K562 (cell line): ENCODE measurements at regions not wholly inside any gene's neighbourhood (a gene's known extent, or its start where the extent isn't known, plus 50 kb on each side); places are given as distances from the start of the nearest gene placed in this dataset.

ENCODE experiments used
- ATAC-seq: fragments of 200-7000 bp; cut with Tn5 transposase; 3 replicates; pipeline ENCODE4 v1.9.1; 2020; ENCODE audit warnings: moderate library complexity
- BruUV-seq: library from RNA; stranded (reverse); fragments of 400-500 nt; replicated peaks from 2 replicates; lab custom pipeline; 2021; lab: Mats Ljungman, UMichigan
- CTCF ChIA-PET: fragments of 300-600 bp; formaldehyde crosslinking; extraction: SDS; loops from one replicate; lab custom pipeline; 2021; ENCODE audit warnings: low intra/inter-chr PET ratio; lab: Yijun Ruan, JAX
- POLR2A ChIA-PET: fragments of 300-600, 350-650 bp; sonication (Branson Sonifier 250); formaldehyde crosslinking; extraction: SDS; loops from one replicate; lab custom pipeline; 2021; ENCODE audit warnings: antibody characterized with exemption, inconsistent platforms; lab: Yijun Ruan, JAX
- DNase-seq, 4 experiments: peaks; one replicate each; pipeline versions ENCODE4 v3.0.0 to v3.0.0-alpha.2; 2011 to 2018; ENCODE audit warnings: low spot score in 3 of 4, mixed read lengths in 3 of 4; ENCODE audit errors: extremely low read depth in 1 of 4
- FAIRE-seq: peaks from 2 replicates; lab custom pipeline; 2011; peaks lifted over from hg19 to GRCh38; lab: Jason Lieb, UNC
- H2AFZ ChIP-seq: 2 replicates; pipeline ENCODE4 v1.6.0; 2011; ENCODE audit warnings: low read depth, low read length, control low read depth, inconsistent platforms
- H3K27ac ChIP-seq: fragments of 200-600 bp; 3 replicates; pipeline ENCODE4 v1.8.0; 2011; ENCODE audit warnings: low read depth, mild to moderate bottlenecking, control low read depth, inconsistent platforms, low read length, moderate library complexity, mixed read lengths; ENCODE audit errors: extremely low read depth
- H3K27me3 ChIP-seq, 2 experiments: fragments of 300-600 bp in 1 of 2; 2 replicates in 1 of 2; 3 replicates in 1 of 2; pipeline versions ENCODE4 v1.6.0 to v1.8.0; 2011; ENCODE audit warnings: inconsistent platforms in 2 of 2, low read length in 2 of 2, mild to moderate bottlenecking in 1 of 2, mixed read lengths in 1 of 2, moderate library complexity in 1 of 2; ENCODE audit not compliant: control insufficient read depth in 2 of 2, insufficient read depth in 2 of 2
- H3K36me3 ChIP-seq: fragments of 300-600 bp; 3 replicates; pipeline ENCODE4 v1.8.0; 2011; ENCODE audit warnings: mild to moderate bottlenecking, low read length, inconsistent platforms; ENCODE audit not compliant: control insufficient read depth, insufficient read depth
- H3K4me1 ChIP-seq, 2 experiments: fragments of 200-600 bp in 1 of 2; replicated peaks in 1 of 2; 2 replicates in 1 of 2; 3 replicates in 1 of 2; pipeline versions ENCODE4 v1.5.1 to v1.8.0; 2011; ENCODE audit warnings: inconsistent platforms in 2 of 2, low read length in 2 of 2, mild to moderate bottlenecking in 1 of 2, mixed read lengths in 1 of 2, moderate library complexity in 1 of 2; ENCODE audit not compliant: control insufficient read depth in 2 of 2, insufficient read depth in 2 of 2
- H3K4me2 ChIP-seq: 2 replicates; pipeline ENCODE4 v1.6.1; 2011; ENCODE audit warnings: low read length, control low read depth, inconsistent platforms, mixed read lengths; ENCODE audit not compliant: insufficient read depth
- H3K4me3 ChIP-seq: fragments of 200-600 bp; sonication (generic), shearing (Covaris generic); 2 replicates; pipeline ENCODE4 v1.5.1; 2016; ENCODE audit warnings: control low read depth, inconsistent platforms
- H3K79me2 ChIP-seq: fragments of 200-600 bp; 3 replicates; pipeline ENCODE4 v1.8.0; 2011; ENCODE audit warnings: low read length, inconsistent platforms; ENCODE audit not compliant: control insufficient read depth, insufficient read depth
- H3K9ac ChIP-seq, 2 experiments: 2 replicates each; pipeline versions ENCODE4 v1.6.0 to v1.6.1; 2011; ENCODE audit warnings: low read depth in 2 of 2, low read length in 2 of 2, control low read depth in 1 of 2, inconsistent platforms in 1 of 2, mild to moderate bottlenecking in 1 of 2, mixed read lengths in 1 of 2; ENCODE audit not compliant: insufficient read depth in 1 of 2
- H3K9me1 ChIP-seq: one replicate; pipeline ENCODE4 v1.6.0; 2011; ENCODE audit warnings: inconsistent platforms, mild to moderate bottlenecking, low read length, moderate library complexity; ENCODE audit not compliant: control insufficient read depth, insufficient read depth
- H3K9me3 ChIP-seq: replicated peaks from 2 replicates; pipeline ENCODE4 v1.5.1; 2011; ENCODE audit warnings: low read depth, low read length, inconsistent platforms; ENCODE audit not compliant: control insufficient read depth, insufficient read depth
- H4K20me1 ChIP-seq: replicated peaks from 2 replicates; pipeline ENCODE4 v1.6.1; 2011; ENCODE audit warnings: low read length, inconsistent platforms, mixed read lengths; ENCODE audit not compliant: control insufficient read depth, insufficient read depth
- POLR2G ChIP-seq: fragments of 200-400 bp; formaldehyde crosslinking; IDR thresholded peaks from 2 replicates; pipeline ENCODE4 v1.6.1; 2017; ENCODE audit warnings: low read depth, mild to moderate bottlenecking, antibody characterized with exemption, low read length, moderate library complexity
- ZBTB40 ChIP-seq, 2 experiments: fragments of 450-650 bp in 1 of 2; sonication (generic) in 1 of 2; formaldehyde crosslinking in 1 of 2; IDR thresholded peaks; 2 replicates each; pipeline versions ENCODE4 v1.7.1 to v1.9.0; 2016 to 2022; ENCODE audit warnings: inconsistent platforms in 1 of 2, mild to moderate bottlenecking in 1 of 2, missing genetic modification reagents in 1 of 2
- WGBS: fragments of 100-300 bp; shearing (Covaris generic); methylation state at CpG from one replicate; pipeline ENCODE4 v1.1.6; 2016; ENCODE audit warnings: low coverage, mixed read lengths; ENCODE audit not compliant: insufficient coverage; ENCODE audit errors: missing lambda C conversion rate; 5-methylcytosine and 5-hydroxymethylcytosine counted together
- in situ Hi-C: fragments of 300-500 bp; cut with MboI; formaldehyde crosslinking; loops from 4 replicates; pipeline ENCODE4 v1.15.0; 2018; ENCODE audit warnings: inconsistent platforms, mixed read lengths
- intact Hi-C: fragments of 100-400 bp; cut with micrococcal nuclease; formaldehyde crosslinking; loops from 2 replicates; pipeline ENCODE4 v1.14.2; 2022

- Histone ChIP-seq H3K79me2 (no peaks in the 10 kb centered on the region), H3K27ac (no peak overlapping the region), H3K9ac (no peak overlapping the region), H3K4me2 (no peak overlapping the region), H2AFZ (no peak overlapping the region), H3K4me3 (no peak overlapping the region), H4K20me1 (no peaks in the 10 kb centered on the region), H3K9me3 (no peaks in the 10 kb centered on the region), H3K36me3 (no peaks in the 10 kb centered on the region), H3K9me1 (no peaks in the 10 kb centered on the region), H3K4me1 (no peaks in the 10 kb centered on the region; a peak in 3 of 5 replicates), H3K27me3 (no peaks in the 10 kb centered on the region)
- in situ Hi-C loops = no loop called here
- FAIRE-seq (no peak), ATAC-seq (no peak), DNase-seq (no peak)
- ChIA-PET POLR2A (no interaction called here), CTCF (no interaction called here)
- 44% methylated on average over 5 of the region's 6 CpGs for WGBS
- TF ChIP-seq ZBTB40 (IDR thresholded peaks at IDR 0.05) (peak; percentile 95), ZBTB40 (CRISPR knock-in tag; IDR thresholded peaks at IDR 0.05) (peak; percentile 80), POLR2G (no peak)
- intact Hi-C loops = no loop called here
- no TSS peak for BruUV-seq
Observed at GRCh38 chrX:13189380-13189779, 130.5 kb downstream of the ATXN3L start.
